Tibial artery (tissue), 4 donors: ENCODE measurements at regions not wholly inside any gene's neighbourhood (a gene's known extent, or its start where the extent isn't known, plus 50 kb on each side); places are given as distances from the start of the nearest gene placed in this dataset.
A peak's percentile ranks its signal among the peaks of the same experiment; 100 is the strongest.
"Not testable (repeated sequence)": the region's sequence is repeated elsewhere in the genome, so short reads cannot be mapped to it uniquely, and the experiment has no call there.

Experiments
- DNase-seq, 2 donors: peaks; one replicate each; pipeline ENCODE4 v3.0.0-alpha.2; 2019
- H3K27ac ChIP-seq, 2 donors: fragments of 200-600 bp; sonication (generic) in 1 of 2; 1 replicate in 1 of 2; 2 replicates in 1 of 2; pipeline ENCODE4 v1.5.1; 2018 to 2019; ENCODE audit warnings: mild to moderate bottlenecking in 1 of 2
- H3K27me3 ChIP-seq, 2 donors: fragments of 200-600 bp; sonication (generic) in 1 of 2; one replicate each; pipeline versions ENCODE4 v1.5.1 to v1.6.0; 2016 to 2019
- H3K36me3 ChIP-seq, 3 donors: fragments of 200-600 bp; sonication (generic) in 2 of 3; one replicate each; pipeline ENCODE4 v1.5.1; 2016 to 2019; ENCODE audit warnings: mild to moderate bottlenecking in 2 of 3
- H3K4me1 ChIP-seq, 4 donors: fragments of 200-600 bp; sonication (generic) in 2 of 4; 1 replicate in 3 of 4; 2 replicates in 1 of 4; pipeline ENCODE4 v1.5.1; 2016 to 2019
- H3K4me3 ChIP-seq, 2 donors: fragments of 200-600 bp; sonication (generic) in 1 of 2; 1 replicate in 1 of 2; 2 replicates in 1 of 2; pipeline ENCODE4 v1.5.1; 2018 to 2019; ENCODE audit warnings: mild to moderate bottlenecking in 2 of 2
- H3K9me3 ChIP-seq, 3 donors: fragments of 200-600 bp; sonication (generic) in 1 of 3; one replicate each; pipeline ENCODE4 v1.5.1; 2016 to 2019
- CTCF ChIP-seq, 2 experiments: fragments of 200-600 bp in 1 of 2; fragments of 450-650 bp in 1 of 2; IDR thresholded peaks; one replicate each; pipeline ENCODE4 v1.5.1; 2017 to 2019; ENCODE audit warnings: antibody characterized with exemption in 2 of 2, mild to moderate bottlenecking in 1 of 2, moderate library complexity in 1 of 2
- intact Hi-C: fragments of 100-400 bp; cut with DNase I; formaldehyde crosslinking; loops from one replicate; pipeline ENCODE4 v1.15.0; 2023; ENCODE audit warnings: low total_unique reads

- H3K27me3 ChIP-seq: no peaks in the 10 kb centered on the region
- H3K4me3 ChIP-seq: no peak overlapping the region
- no peak overlapping the region for H3K27ac ChIP-seq
Measured at GRCh38 chr21:23593582-23593981, 2013.7 kb downstream of the MRPL39 start.

DNA sequence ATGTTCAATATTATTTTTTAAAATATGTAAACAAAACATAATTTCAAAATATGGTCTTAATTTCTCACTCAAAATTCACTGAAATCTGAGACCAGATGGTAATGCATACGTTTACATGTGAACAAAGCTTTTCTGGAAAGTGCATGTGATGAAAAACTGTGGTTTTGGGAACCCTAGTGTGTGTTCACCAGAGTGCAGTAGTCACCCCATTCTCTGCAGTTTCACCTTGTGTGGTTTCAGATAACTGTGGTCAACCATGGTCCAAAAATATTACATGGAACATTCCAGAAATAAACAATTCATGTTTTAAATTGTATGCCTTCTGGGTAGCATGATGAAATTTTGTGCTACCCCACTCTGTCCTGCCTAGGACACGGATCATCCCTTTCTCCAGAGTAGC is 2021.9 kb downstream of the MRPL39 start:
- no peak overlapping the region for H3K27ac ChIP-seq
- no peak for DNase-seq
- H3K4me1 ChIP-seq: no peaks in the 10 kb centered on the region
- intact Hi-C loops: no loop called here
- H3K4me3 ChIP-seq: no peak overlapping the region
- TF ChIP-seq CTCF (IDR thresholded peaks at IDR 0.05): no peak
- no peaks in the 10 kb centered on the region for H3K9me3 ChIP-seq
- H3K36me3 ChIP-seq: no peaks in the 10 kb centered on the region
- H3K27me3 ChIP-seq: no peaks in the 10 kb centered on the region

More at GRCh38 chr21:23593582-23593981, 2013.7 kb downstream of the MRPL39 start:
- Histone ChIP-seq H3K4me1 (no peaks in the 10 kb centered on the region), H3K9me3 (no peaks in the 10 kb centered on the region), H3K36me3 (no peaks in the 10 kb centered on the region)
- intact Hi-C loops: no loop called here
- no peak for DNase-seq
- no peak for TF ChIP-seq CTCF (IDR thresholded peaks at IDR 0.05)

- no peaks in the 10 kb centered on the region for H3K36me3 ChIP-seq
- no peaks in the 10 kb centered on the region for H3K4me1 ChIP-seq
- no peaks in the 10 kb centered on the region for H3K27me3 ChIP-seq
- no peak overlapping the region for H3K4me3 ChIP-seq
- H3K9me3 ChIP-seq: no peaks in the 10 kb centered on the region
- TF ChIP-seq CTCF (IDR thresholded peaks at IDR 0.05): no peak
- no peak for DNase-seq
- no peak overlapping the region for H3K27ac ChIP-seq
- intact Hi-C loops: no loop called here
Measured at GRCh38 chr21:23579573-23579972, 2027.7 kb downstream of the MRPL39 start.

DNA sequence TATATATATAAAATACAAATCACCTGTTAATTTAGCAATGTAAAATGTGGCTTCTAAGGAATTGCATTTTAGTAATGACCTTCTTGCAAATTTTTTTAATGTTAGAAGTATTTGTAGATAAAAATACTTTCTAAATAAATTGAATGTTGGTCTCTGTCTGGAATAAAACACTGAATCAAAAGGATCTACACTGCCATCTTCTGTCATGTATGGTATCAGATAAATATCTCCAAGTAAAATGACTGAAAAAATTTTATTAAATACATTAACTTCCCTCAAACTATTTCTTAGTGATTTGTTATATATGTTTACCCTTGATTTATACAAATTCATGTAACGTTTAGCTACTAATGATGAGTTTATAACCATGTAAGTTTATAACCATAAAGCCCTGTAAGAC is 2029.3 kb downstream of the MRPL39 start:
- no peaks in the 10 kb centered on the region for H3K9me3 ChIP-seq
- no peak for TF ChIP-seq CTCF (IDR thresholded peaks at IDR 0.05)
- H3K36me3 ChIP-seq: no peaks in the 10 kb centered on the region
- H3K27me3 ChIP-seq: no peaks in the 10 kb centered on the region
- intact Hi-C loops: no loop called here
- no peak overlapping the region for H3K4me3 ChIP-seq
- H3K27ac ChIP-seq: no peak overlapping the region
- no peak for DNase-seq
- no peaks in the 10 kb centered on the region for H3K4me1 ChIP-seq

GRCh38 chr21:23574932-23575331 is 2032.3 kb downstream of the MRPL39 start:
- H3K9me3 ChIP-seq: no peaks in the 10 kb centered on the region
- no peak overlapping the region for H3K4me3 ChIP-seq
- H3K27me3 ChIP-seq: no peaks in the 10 kb centered on the region
- H3K36me3 ChIP-seq: no peaks in the 10 kb centered on the region
- intact Hi-C loops: no loop called here
- DNase-seq: no peak
- TF ChIP-seq CTCF (IDR thresholded peaks at IDR 0.05): no peak
- no peak overlapping the region for H3K27ac ChIP-seq
- no peaks in the 10 kb centered on the region for H3K4me1 ChIP-seq

DNA sequence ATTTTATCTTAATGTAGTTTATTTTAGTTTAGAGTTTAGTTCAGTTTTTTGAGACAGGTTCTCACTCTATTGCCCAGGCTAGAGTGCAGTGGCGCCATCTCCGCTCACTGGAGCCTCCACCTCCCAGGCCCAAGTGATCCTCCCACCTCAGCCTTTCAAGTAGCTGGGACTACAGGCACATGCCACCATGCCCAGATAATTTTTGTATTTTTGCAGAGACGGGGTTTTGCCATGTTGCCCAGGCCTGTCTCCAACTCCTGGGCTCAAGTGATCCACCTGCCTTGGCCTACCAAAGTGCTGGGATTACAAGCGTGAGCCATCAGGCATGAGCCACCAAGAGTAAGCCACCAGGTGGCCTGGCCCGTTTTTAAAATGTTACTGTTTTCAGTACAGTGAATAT is 2058.4 kb downstream of the MRPL39 start:
- intact Hi-C loops, H3K27me3 ChIP-seq, H3K27ac ChIP-seq, H3K36me3 ChIP-seq, H3K4me1 ChIP-seq, H3K9me3 ChIP-seq, H3K4me3 ChIP-seq: not testable (repeated sequence)
- peak in 1 of 2 donors; percentile 37 for DNase-seq
